ENCODE measurements at regions not wholly inside any gene's neighbourhood (a gene's known extent, or its start where the extent isn't known, plus 50 kb on each side); places are given as distances from the start of the nearest gene placed in this dataset.

GRCh38 chr7:67589183-67589582, 592.5 kb downstream of the TYW1 start:
- ChIA-PET POLR2A (no interaction called here), CTCF (no interaction called here)
- Mint-ChIP-seq H3K27me3 (no peaks in the 10 kb centered on the region), H3K27ac (no peak overlapping the region), H3K4me3 (no peak overlapping the region), H3K4me1 (no peaks in the 10 kb centered on the region), H3K9me3 (peaks cover 13 to 32% (median 22%) of the 10 kb centered on the region in 3 donors), H3K36me3 (no peaks in the 10 kb centered on the region)
- WGBS (ENCODE audit: insufficient coverage) = 88% methylated on average over 5 of the region's 10 CpGs
- Histone ChIP-seq H3K9me3 (no peaks in the 10 kb centered on the region), H3K4me3 (ENCODE audit: control insufficient read depth in 1 of 2, extremely low read depth in 1 of 2, low read length in 1 of 2) (no peak overlapping the region), H3K4me1 (ENCODE audit: control insufficient read depth in 1 of 2, extremely low read depth in 1 of 2, insufficient read depth in 2 of 2, low read length in 2 of 2) (no peaks in the 10 kb centered on the region), H3K27me3 (replicated peaks in 1 of 2; ENCODE audit: control insufficient read depth in 2 of 2, extremely low read depth in 1 of 2, insufficient read depth in 2 of 2, low read length in 1 of 2) (no peaks in the 10 kb centered on the region), H3K27ac (ENCODE audit: low read length) (no peak overlapping the region), H3K36me3 (ENCODE audit: control insufficient read depth in 2 of 2, extremely low read depth in 1 of 2, insufficient read depth in 1 of 2, low read length in 1 of 2) (no peaks in the 10 kb centered on the region)
- no peak for ATAC-seq (replicated peaks in 1 of 4)
- no peak for DNase-seq

DNA sequence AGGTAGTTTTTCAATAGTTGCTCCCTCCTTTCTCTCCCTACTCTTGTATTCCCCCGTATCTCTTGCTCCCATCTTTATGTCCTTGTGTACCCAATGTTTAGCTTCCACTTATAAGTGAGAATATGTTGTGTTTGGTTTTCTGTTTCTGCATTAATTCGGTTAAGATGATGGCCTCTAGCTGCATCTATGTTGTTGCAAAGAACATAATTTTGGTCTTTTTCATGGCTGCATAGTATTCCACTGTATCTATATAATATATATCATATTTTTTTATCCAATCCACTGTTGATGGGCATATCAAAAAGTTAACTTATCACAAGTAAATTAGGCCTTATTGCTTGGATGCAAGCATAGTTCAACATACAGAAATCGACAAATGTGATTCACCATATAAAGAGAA, 594.0 kb downstream of the TYW1 start:
- Histone ChIP-seq H3K27me3 (replicated peaks in 1 of 2; ENCODE audit: control insufficient read depth in 2 of 2, extremely low read depth in 1 of 2, insufficient read depth in 2 of 2, low read length in 1 of 2) (no peaks in the 10 kb centered on the region), H3K36me3 (ENCODE audit: control insufficient read depth in 2 of 2, extremely low read depth in 1 of 2, insufficient read depth in 1 of 2, low read length in 1 of 2) (no peaks in the 10 kb centered on the region), H3K4me1 (ENCODE audit: control insufficient read depth in 1 of 2, extremely low read depth in 1 of 2, insufficient read depth in 2 of 2, low read length in 2 of 2) (no peaks in the 10 kb centered on the region), H3K4me3 (ENCODE audit: control insufficient read depth in 1 of 2, extremely low read depth in 1 of 2, low read length in 1 of 2) (no peak overlapping the region), H3K27ac (ENCODE audit: low read length) (no peak overlapping the region), H3K9me3 (no peaks in the 10 kb centered on the region)
- Mint-ChIP-seq H3K4me3 (no peak overlapping the region), H3K36me3 (no peaks in the 10 kb centered on the region), H3K9me3 (peaks cover 17 to 29% (median 20%) of the 10 kb centered on the region in 3 donors), H3K27ac (no peak overlapping the region), H3K27me3 (no peaks in the 10 kb centered on the region), H3K4me1 (no peaks in the 10 kb centered on the region)
- ATAC-seq (replicated peaks in 1 of 4) (no peak), DNase-seq (no peak)
- CTCF ChIA-PET = no interaction called here
- POLR2A ChIA-PET = no interaction called here
- no CpG with 5 or more reads among the region's 3 CpGs for WGBS (ENCODE audit: insufficient coverage)

GRCh38 chr7:67593794-67594193, 597.2 kb downstream of the TYW1 start:
- CTCF ChIA-PET = no interaction called here
- no peak for DNase-seq
- 35% methylated on average over 4 of the region's 6 CpGs for WGBS (ENCODE audit: insufficient coverage)

GRCh38 chr7:67595431-67596180, 599.0 kb downstream of the TYW1 start:
- WGBS (ENCODE audit: insufficient coverage) = 85% methylated on average over 14 of the region's 15 CpGs
- ATAC-seq (replicated peaks in 1 of 4) = no peak
- H3K27ac Mint-ChIP-seq = no peak overlapping the region
- Histone ChIP-seq H3K27me3 (replicated peaks in 1 of 2; ENCODE audit: control insufficient read depth in 2 of 2, extremely low read depth in 1 of 2, insufficient read depth in 2 of 2, low read length in 1 of 2) (no peaks in the 10 kb centered on the region), H3K4me3 (ENCODE audit: control insufficient read depth in 1 of 2, extremely low read depth in 1 of 2, low read length in 1 of 2) (no peak overlapping the region), H3K4me1 (ENCODE audit: control insufficient read depth in 1 of 2, extremely low read depth in 1 of 2, insufficient read depth in 2 of 2, low read length in 2 of 2) (no peaks in the 10 kb centered on the region), H3K27ac (ENCODE audit: low read length) (no peak overlapping the region), H3K36me3 (ENCODE audit: control insufficient read depth in 2 of 2, extremely low read depth in 1 of 2, insufficient read depth in 1 of 2, low read length in 1 of 2) (no peaks in the 10 kb centered on the region), H3K9me3 (no peaks in the 10 kb centered on the region)
- no peaks in the 10 kb centered on the region for H3K36me3 Mint-ChIP-seq
- no peaks in the 10 kb centered on the region for H3K27me3 Mint-ChIP-seq
- H3K9me3 Mint-ChIP-seq = peaks cover 10 to 19% (median 14%) of the 10 kb centered on the region in 3 donors
- no peak overlapping the region for H3K4me3 Mint-ChIP-seq
- no peak for DNase-seq
- H3K4me1 Mint-ChIP-seq = no peaks in the 10 kb centered on the region
- ChIA-PET CTCF (interaction anchor here in 1 of 2 donors (0.6 kb wide), 1 partner anchor 25 kb away, joined by 10 read pairs; no protein-coding TSS in a partner anchor), POLR2A (no interaction called here)

More at GRCh38 chr7:67593794-67594193, 597.2 kb downstream of the TYW1 start:
- no peak overlapping the region for H3K27ac ChIP-seq (ENCODE audit: low read length)
- Mint-ChIP-seq H3K4me1 (no peaks in the 10 kb centered on the region), H3K9me3 (peaks cover 12 to 21% (median 21%) of the 10 kb centered on the region in 3 donors), H3K36me3 (no peaks in the 10 kb centered on the region), H3K4me3 (no peak overlapping the region), H3K27ac (no peak overlapping the region), H3K27me3 (no peaks in the 10 kb centered on the region)
- H3K27me3 ChIP-seq (replicated peaks in 1 of 2; ENCODE audit: control insufficient read depth in 2 of 2, extremely low read depth in 1 of 2, insufficient read depth in 2 of 2, low read length in 1 of 2) = no peaks in the 10 kb centered on the region
- no peak for ATAC-seq (replicated peaks in 1 of 4)
- POLR2A ChIA-PET = interaction anchor here in 1 of 2 donors (0.5 kb wide), 1 partner anchor 605 kb away, joined by 5 read pairs; no protein-coding TSS in a partner anchor
- no peaks in the 10 kb centered on the region for H3K4me1 ChIP-seq (ENCODE audit: control insufficient read depth in 1 of 2, extremely low read depth in 1 of 2, insufficient read depth in 2 of 2, low read length in 2 of 2)
- no peaks in the 10 kb centered on the region for H3K36me3 ChIP-seq (ENCODE audit: control insufficient read depth in 2 of 2, extremely low read depth in 1 of 2, insufficient read depth in 1 of 2, low read length in 1 of 2)
- no peak overlapping the region for H3K4me3 ChIP-seq (ENCODE audit: control insufficient read depth in 1 of 2, extremely low read depth in 1 of 2, low read length in 1 of 2)
- no peaks in the 10 kb centered on the region for H3K9me3 ChIP-seq

- H3K36me3 Mint-ChIP-seq = no peaks in the 10 kb centered on the region
- H3K4me1 Mint-ChIP-seq = no peaks in the 10 kb centered on the region
- H3K27ac Mint-ChIP-seq = no peak overlapping the region
- no peak for ATAC-seq (replicated peaks in 1 of 4)
- Histone ChIP-seq H3K9me3 (no peaks in the 10 kb centered on the region), H3K4me3 (ENCODE audit: control insufficient read depth in 1 of 2, extremely low read depth in 1 of 2, low read length in 1 of 2) (no peak overlapping the region), H3K4me1 (ENCODE audit: control insufficient read depth in 1 of 2, extremely low read depth in 1 of 2, insufficient read depth in 2 of 2, low read length in 2 of 2) (no peaks in the 10 kb centered on the region), H3K36me3 (ENCODE audit: control insufficient read depth in 2 of 2, extremely low read depth in 1 of 2, insufficient read depth in 1 of 2, low read length in 1 of 2) (no peaks in the 10 kb centered on the region), H3K27ac (ENCODE audit: low read length) (no peak overlapping the region), H3K27me3 (replicated peaks in 1 of 2; ENCODE audit: control insufficient read depth in 2 of 2, extremely low read depth in 1 of 2, insufficient read depth in 2 of 2, low read length in 1 of 2) (no peaks in the 10 kb centered on the region)
- DNase-seq = no peak
- ChIA-PET POLR2A (no interaction called here), CTCF (no interaction called here)
- H3K4me3 Mint-ChIP-seq = no peak overlapping the region
- H3K9me3 Mint-ChIP-seq = peaks cover 5 to 17% (median 9%) of the 10 kb centered on the region in 3 donors
- no peaks in the 10 kb centered on the region for H3K27me3 Mint-ChIP-seq
- 95% methylated on average over 2 of the region's 3 CpGs for WGBS (ENCODE audit: insufficient coverage)
Measured at GRCh38 chr7:67597161-67597560, 600.5 kb downstream of the TYW1 start.

DNA sequence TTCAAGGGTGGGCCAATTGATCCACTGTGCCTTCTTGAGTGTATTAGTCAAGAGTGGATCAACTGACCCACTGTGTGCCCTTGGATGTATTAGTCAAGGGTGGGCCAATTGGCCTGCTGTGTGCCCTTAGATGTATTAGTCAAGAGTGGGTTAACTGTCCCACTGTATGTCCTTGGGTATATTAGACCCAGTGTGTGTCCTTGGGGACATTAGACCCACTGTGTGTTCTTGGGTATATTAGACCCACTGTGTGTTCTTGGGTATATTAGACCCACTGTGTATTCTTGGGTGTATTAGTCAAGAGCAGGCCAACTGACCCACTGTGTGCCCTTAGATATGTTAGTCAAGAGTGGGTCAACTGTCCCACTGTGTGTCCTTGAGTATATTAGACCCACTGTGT, 601.8 kb downstream of the TYW1 start:
- Mint-ChIP-seq H3K27ac (no peak overlapping the region), H3K4me1 (no peaks in the 10 kb centered on the region), H3K36me3 (no peaks in the 10 kb centered on the region), H3K4me3 (no peak overlapping the region), H3K9me3 (peaks cover 10 to 14% (median 12%) of the 10 kb centered on the region in 3 donors), H3K27me3 (no peaks in the 10 kb centered on the region)
- ATAC-seq (replicated peaks in 1 of 4) = no peak
- no peaks in the 10 kb centered on the region for H3K9me3 ChIP-seq
- H3K27me3 ChIP-seq (replicated peaks in 1 of 2; ENCODE audit: control insufficient read depth in 2 of 2, extremely low read depth in 1 of 2, insufficient read depth in 2 of 2, low read length in 1 of 2) = no peaks in the 10 kb centered on the region
- POLR2A ChIA-PET = no interaction called here
- no peak overlapping the region for H3K27ac ChIP-seq (ENCODE audit: low read length)
- H3K36me3 ChIP-seq (ENCODE audit: control insufficient read depth in 2 of 2, extremely low read depth in 1 of 2, insufficient read depth in 1 of 2, low read length in 1 of 2) = no peaks in the 10 kb centered on the region
- CTCF ChIA-PET = no interaction called here
- no peaks in the 10 kb centered on the region for H3K4me1 ChIP-seq (ENCODE audit: control insufficient read depth in 1 of 2, extremely low read depth in 1 of 2, insufficient read depth in 2 of 2, low read length in 2 of 2)
- H3K4me3 ChIP-seq (ENCODE audit: control insufficient read depth in 1 of 2, extremely low read depth in 1 of 2, low read length in 1 of 2) = no peak overlapping the region
- no peak for DNase-seq
